Lung microvascular endothelial cell (primary cell): ENCODE measurements at regions not wholly inside any gene's neighbourhood (a gene's known extent, or its start where the extent isn't known, plus 50 kb on each side); places are given as distances from the start of the nearest gene placed in this dataset.

Experiments used
- DNase-seq, 2 donors: peaks; one replicate each; pipeline versions ENCODE4 v3.0.0 to v3.0.0-alpha.2; 2010; ENCODE audit warnings: low read depth in 2 of 2

DNA sequence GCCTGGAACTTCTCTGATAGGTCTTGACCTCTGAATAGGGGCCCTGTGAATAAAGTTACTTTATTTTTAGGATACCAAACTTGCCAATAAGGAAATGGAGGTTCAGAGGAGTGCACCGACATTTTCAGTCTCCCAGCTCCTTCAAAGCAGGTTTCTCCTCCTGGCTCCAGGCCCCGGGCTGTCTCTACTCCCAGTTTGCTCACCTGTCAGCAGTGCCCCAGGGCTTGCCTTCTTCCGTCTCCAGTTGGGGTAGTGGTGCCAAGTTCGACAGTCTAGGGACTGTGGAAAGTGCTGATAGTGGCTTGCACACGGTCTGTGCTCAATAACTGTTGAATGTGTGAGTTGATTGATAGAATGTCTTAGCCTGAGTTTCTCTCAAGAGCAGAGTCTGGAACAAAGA lies 149.2 kb downstream of the ACTL8 start:
- no peak for DNase-seq

DNA sequence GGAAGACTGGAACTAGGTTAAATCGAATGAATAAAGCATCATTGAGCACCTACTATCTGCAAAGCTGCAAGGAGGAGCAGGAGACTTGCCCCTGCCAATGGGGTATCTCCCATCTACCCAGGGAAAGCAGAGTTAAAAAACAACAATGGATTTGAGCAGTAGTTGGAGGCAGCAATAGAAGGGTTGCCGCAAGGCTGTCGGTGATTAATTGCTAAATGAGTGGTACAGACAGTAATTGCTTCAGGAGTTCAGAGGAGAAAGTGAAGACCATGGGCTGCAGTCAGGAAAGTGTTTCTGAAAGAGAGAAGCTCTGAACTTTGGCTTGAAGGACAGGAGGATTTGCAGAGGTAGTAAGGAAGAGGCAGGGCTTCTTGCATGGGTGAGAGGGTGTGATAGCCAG lies 152.9 kb downstream of the ACTL8 start:
- DNase-seq, result no peak

- DNase-seq, result no peak
Measured at GRCh38 chr1:17908945-17909344, 153.8 kb downstream of the ACTL8 start.

- DNase-seq, result no peak
Measured at GRCh38 chr1:17909634-17910033, 154.5 kb downstream of the ACTL8 start.

DNA sequence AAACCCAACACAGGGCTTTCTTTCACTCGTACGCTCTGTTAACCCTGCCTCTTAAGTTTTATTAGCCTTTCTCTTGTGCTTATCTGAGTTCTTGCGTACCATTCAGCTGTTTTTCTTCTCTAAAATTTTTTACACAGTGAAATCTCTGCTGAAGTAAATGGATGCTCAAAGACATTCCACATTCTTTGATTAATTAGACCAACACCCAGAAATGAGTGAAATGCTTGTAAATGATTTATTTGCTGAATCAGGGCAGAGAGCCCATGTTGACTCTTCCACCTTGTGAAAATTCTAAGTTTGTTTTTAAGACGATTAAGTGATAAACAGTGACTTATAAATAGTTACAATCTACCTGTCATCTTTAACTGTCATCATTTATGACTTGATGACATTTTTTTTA lies 156.7 kb downstream of the ACTL8 start:
- no peak for DNase-seq

GRCh38 chr1:17912491-17912890 lies 157.4 kb downstream of the ACTL8 start:
- DNase-seq, result no peak

DNA sequence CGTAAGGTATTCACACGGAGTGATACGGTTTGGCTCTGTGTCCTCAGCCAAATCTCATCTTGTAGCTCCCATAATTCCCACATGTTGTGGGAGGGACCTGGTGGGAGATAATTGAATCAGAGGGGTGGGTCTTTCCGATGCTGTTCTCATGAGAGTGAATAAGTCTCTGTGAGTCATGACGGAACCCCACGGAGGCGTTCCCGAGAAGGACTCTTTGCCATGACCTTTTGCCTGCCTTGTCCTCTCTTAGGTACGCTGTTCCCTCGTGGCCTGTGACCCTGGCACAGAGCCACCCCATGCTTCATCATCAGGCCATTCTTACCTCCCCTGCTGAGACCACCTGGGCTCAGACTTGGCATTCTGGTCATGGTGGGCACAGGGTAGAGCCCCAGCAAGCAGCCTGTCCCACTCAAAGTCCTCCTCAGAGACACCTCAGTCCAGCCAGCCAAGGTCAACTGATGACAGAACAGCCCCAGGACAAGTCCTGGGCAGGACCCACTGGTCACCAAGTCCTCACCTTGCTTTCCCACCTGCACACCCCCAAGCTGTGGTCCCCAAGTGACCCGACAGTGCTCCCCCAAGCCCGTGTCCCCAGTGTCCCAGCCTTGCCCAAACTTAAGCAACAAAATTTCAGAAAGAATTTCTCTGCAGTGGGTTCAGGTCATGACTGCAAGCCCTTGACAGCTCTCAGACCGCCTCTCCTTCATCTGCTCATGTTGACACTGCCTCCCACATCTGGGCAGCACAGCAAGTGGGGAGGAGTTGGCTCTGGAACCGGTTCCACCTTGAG lies 158.4 kb downstream of the ACTL8 start:
- no peak for DNase-seq

- DNase-seq, result no peak
Measured at GRCh38 chr1:17914131-17914530, 159.0 kb downstream of the ACTL8 start.

DNA sequence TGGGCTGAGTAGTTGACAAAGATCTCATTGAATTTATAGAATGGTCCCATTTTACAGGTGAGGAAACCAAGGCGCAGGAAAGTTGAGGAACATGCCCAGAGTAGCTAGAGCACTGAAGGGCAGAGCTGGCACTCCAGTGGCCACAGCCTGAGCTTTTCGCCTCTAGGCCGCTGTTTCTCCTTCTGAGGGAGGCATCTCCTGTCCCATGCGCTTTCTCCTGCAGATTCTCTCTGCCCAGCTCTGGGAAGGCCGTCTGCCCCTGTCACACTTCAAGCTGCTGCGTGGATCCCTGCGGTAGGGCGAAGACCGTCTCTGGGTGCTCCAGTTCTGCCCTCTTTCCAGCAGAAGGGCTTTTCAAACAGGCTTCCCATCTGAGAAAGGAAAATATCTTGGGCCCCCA lies 159.9 kb downstream of the ACTL8 start:
- DNase-seq, result no peak

- no peak for DNase-seq
Measured at GRCh38 chr1:17915511-17916197, 160.5 kb downstream of the ACTL8 start.

- no peak for DNase-seq
Measured at GRCh38 chr1:17916702-17917101, 161.6 kb downstream of the ACTL8 start.

GRCh38 chr1:17919525-17920439 lies 164.6 kb downstream of the ACTL8 start:
- DNase-seq, result peak in 1 of 2 donors; percentile 33

- DNase-seq, result no peak
Measured at GRCh38 chr1:17920881-17921640, 165.9 kb downstream of the ACTL8 start.

GRCh38 chr1:17922833-17923232 lies 167.7 kb downstream of the ACTL8 start:
- peak in 1 of 2 donors; percentile 12 for DNase-seq

- DNase-seq, result no peak
Measured at GRCh38 chr1:17923666-17924065, 168.5 kb downstream of the ACTL8 start.

- no peak for DNase-seq
Measured at GRCh38 chr1:17924578-17924977, 169.4 kb downstream of the ACTL8 start.

- DNase-seq, result no peak
Measured at GRCh38 chr1:17925290-17926237, 170.4 kb downstream of the ACTL8 start.

DNA sequence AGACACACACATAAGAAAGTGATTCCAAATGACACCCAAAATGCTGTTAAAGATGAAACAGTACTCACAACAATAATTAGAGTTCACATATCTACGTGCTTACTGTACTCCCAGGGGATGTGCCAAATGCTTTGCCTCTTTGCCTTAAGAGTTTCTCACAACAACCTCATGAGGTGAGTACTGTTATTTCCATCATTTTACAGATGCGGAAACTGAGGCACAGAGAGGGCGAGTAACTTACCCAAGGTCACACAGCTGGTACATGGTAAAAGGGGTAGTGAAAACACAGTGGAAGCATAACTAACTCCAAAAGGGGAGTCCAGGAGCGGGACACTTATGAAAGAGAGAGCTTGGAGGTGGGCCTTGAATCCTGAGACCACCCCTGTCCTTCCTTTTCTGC lies 171.8 kb downstream of the ACTL8 start:
- no peak for DNase-seq

DNA sequence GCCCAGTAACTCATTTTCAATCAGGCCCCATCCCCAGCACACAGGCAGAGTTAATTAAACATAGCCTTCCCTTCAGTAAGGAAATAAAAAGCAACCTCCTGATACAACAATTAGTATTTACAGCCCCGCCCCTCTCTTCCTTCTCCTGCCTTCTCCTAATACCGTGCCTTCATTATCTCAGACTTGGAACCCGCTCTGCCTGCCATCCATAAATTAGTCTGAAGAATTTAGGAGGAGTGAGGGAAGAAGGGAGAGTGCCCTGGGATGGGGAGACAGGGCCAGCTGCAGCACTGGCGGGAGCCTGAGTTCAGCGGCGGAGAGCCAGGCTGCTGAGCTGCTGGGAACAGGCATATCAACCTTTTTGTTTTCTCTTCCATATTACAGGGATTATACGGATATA lies 172.8 kb downstream of the ACTL8 start:
- no peak for DNase-seq

DNA sequence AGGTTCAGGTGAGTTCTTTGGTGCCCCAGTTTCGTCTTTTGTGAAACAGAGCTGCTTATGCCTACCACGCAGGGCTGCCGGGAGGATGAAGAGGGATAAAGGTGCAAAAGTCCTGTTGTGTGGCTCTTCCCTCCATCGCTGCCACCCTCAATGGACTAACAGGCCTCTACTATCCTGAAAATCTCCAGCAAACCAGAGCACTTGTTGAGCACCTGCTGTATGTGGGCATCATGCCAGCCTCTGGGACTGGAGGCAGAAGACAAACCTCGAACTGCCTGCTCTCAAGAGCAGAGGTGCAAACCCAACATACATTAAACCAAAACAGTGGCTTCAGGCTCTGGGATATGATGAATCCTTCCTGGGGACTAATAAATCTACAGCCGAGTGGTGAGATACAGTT lies 174.1 kb downstream of the ACTL8 start:
- DNase-seq, result no peak
